Keratinocyte (primary cell): ENCODE measurements at regions not wholly inside any gene's neighbourhood (a gene's known extent, or its start where the extent isn't known, plus 50 kb on each side); places are given as distances from the start of the nearest gene placed in this dataset.

Source experiments
- EZH2 ChIP-seq: IDR thresholded peaks from one replicate; pipeline ENCODE4 v1.6.1; 2012; ENCODE audit warnings: inconsistent platforms, mild to moderate bottlenecking, low read length, moderate library complexity
- TF ChIP-seq, protein P1 (sequence below), 3 experiments: IDR thresholded peaks in 1 of 3; conservative IDR thresholded peaks in 1 of 3; optimal IDR thresholded peaks in 1 of 3; 2 replicates in 2 of 3; 3 replicates in 1 of 3; pipeline versions ENCODE3 to v1.5.1; 2011; ENCODE audit warnings: low read length in 3 of 3, mild to moderate bottlenecking in 3 of 3, moderate library complexity in 2 of 3, control low read depth in 1 of 3, inconsistent platforms in 1 of 3; ENCODE audit not compliant: insufficient read depth in 2 of 3; ENCODE audit errors: extremely low read depth in 1 of 3

DNA sequence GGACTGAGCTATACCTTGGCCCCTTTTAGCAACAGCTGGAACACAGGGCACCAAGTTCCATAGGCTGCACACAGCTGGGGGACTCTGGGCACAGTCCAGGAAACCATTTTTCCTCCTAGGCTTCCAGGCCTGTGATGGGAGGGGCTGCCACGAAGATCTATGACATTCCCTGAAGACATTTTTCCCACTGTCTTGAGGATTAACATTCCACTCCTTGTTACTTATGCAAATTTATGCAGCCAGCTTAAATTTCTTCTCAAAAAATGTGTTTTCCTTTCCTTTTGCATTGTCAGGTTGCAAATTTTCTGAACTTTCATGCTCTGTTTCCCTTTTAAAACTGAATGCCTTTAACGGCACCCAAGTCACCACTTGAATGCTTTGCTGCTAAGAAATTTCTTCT, 580.1 kb upstream of the FTMT start:
- TF ChIP-seq, protein P1, sequence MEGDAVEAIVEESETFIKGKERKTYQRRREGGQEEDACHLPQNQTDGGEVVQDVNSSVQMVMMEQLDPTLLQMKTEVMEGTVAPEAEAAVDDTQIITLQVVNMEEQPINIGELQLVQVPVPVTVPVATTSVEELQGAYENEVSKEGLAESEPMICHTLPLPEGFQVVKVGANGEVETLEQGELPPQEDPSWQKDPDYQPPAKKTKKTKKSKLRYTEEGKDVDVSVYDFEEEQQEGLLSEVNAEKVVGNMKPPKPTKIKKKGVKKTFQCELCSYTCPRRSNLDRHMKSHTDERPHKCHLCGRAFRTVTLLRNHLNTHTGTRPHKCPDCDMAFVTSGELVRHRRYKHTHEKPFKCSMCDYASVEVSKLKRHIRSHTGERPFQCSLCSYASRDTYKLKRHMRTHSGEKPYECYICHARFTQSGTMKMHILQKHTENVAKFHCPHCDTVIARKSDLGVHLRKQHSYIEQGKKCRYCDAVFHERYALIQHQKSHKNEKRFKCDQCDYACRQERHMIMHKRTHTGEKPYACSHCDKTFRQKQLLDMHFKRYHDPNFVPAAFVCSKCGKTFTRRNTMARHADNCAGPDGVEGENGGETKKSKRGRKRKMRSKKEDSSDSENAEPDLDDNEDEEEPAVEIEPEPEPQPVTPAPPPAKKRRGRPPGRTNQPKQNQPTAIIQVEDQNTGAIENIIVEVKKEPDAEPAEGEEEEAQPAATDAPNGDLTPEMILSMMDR (optimal IDR thresholded peaks at IDR 0.05 in 1 of 3, IDR thresholded peaks at IDR 0.05 in 1 of 3, conservative IDR thresholded peaks at IDR 0.05 in 1 of 3; ENCODE audit: extremely low read depth in 1 of 3, insufficient read depth in 2 of 3, low read length in 3 of 3), result no peak
- no peak for TF ChIP-seq EZH2
